GM19023 (cell line): ENCODE measurements at regions not wholly inside any gene's neighbourhood (a gene's known extent, or its start where the extent isn't known, plus 50 kb on each side); places are given as distances from the start of the nearest gene placed in this dataset.

ENCODE experiments used
- ATAC-seq: cut with Tn5 transposase; IDR thresholded peaks from one replicate; pipeline ENCODE4 v1.9.1; 2021; ENCODE audit warnings: mild to moderate bottlenecking, moderate library complexity; ENCODE audit not compliant: unreplicated experiment

- ATAC-seq: no peak
Observed at GRCh38 chr18:32544088-32544487, 73.4 kb upstream of the GAREM1 start.

- no peak for ATAC-seq
Observed at GRCh38 chr18:32542221-32542798, 71.6 kb upstream of the GAREM1 start.

- peak; percentile 54 for ATAC-seq
Observed at GRCh38 chr18:32530947-32531651, 60.4 kb upstream of the GAREM1 start.

GRCh38 chr18:32529722-32530420 is 59.2 kb upstream of the GAREM1 start:
- ATAC-seq: no peak

GRCh38 chr18:32520771-32521170 is 50.1 kb upstream of the GAREM1 start:
- no peak for ATAC-seq
